Non-pigmented ciliary epithelial cell (primary cell): ENCODE measurements at regions not wholly inside any gene's neighbourhood (a gene's known extent, or its start where the extent isn't known, plus 50 kb on each side); places are given as distances from the start of the nearest gene placed in this dataset.
"Not testable (repeated sequence)": the region's sequence is repeated elsewhere in the genome, so short reads cannot be mapped to it uniquely, and the experiment has no call there.

ENCODE experiments used
- DNase-seq: peaks from one replicate; pipeline ENCODE4 v3.0.0-alpha.2; 2010; ENCODE audit warnings: low read depth

- DNase-seq = no peak
These were observed 113.9 kb upstream of the IMMP2L start for GRCh38 chr7:111676167-111676566.

GRCh38 chr7:111672901-111673300, 110.6 kb upstream of the IMMP2L start:
- DNase-seq = no peak

GRCh38 chr7:111671927-111672326, 109.6 kb upstream of the IMMP2L start:
- no peak for DNase-seq

- no peak for DNase-seq
These were observed 106.4 kb upstream of the IMMP2L start for GRCh38 chr7:111668711-111669110.

- DNase-seq = no peak
These were observed 105.2 kb upstream of the IMMP2L start for GRCh38 chr7:111667488-111667887.

- no peak for DNase-seq
These were observed 104.0 kb upstream of the IMMP2L start for GRCh38 chr7:111666260-111666659.

GRCh38 chr7:111663771-111664170, 101.5 kb upstream of the IMMP2L start:
- no peak for DNase-seq

- no peak for DNase-seq
These were observed 100.1 kb upstream of the IMMP2L start for GRCh38 chr7:111662386-111662785.

- no peak for DNase-seq
These were observed 98.2 kb upstream of the IMMP2L start for GRCh38 chr7:111660478-111660877.

- DNase-seq = no peak
These were observed 96.3 kb upstream of the IMMP2L start for GRCh38 chr7:111658546-111658945.

GRCh38 chr7:111657018-111657417, 94.7 kb upstream of the IMMP2L start:
- DNase-seq = no peak

- DNase-seq = no peak
These were observed 92.1 kb upstream of the IMMP2L start for GRCh38 chr7:111654343-111654742.

- no peak for DNase-seq
These were observed 91.6 kb upstream of the IMMP2L start for GRCh38 chr7:111653846-111654245.

- DNase-seq = no peak
These were observed 88.2 kb upstream of the IMMP2L start for GRCh38 chr7:111650456-111650999.

- no peak for DNase-seq
These were observed 85.6 kb upstream of the IMMP2L start for GRCh38 chr7:111647881-111648280.

- not testable (repeated sequence) for DNase-seq
These were observed 82.3 kb upstream of the IMMP2L start for GRCh38 chr7:111644595-111644994.

GRCh38 chr7:111642373-111642772, 80.1 kb upstream of the IMMP2L start:
- DNase-seq = no peak

GRCh38 chr7:111640416-111640815, 78.1 kb upstream of the IMMP2L start:
- DNase-seq = no peak

- DNase-seq = peak; percentile 8
These were observed 77.6 kb upstream of the IMMP2L start for GRCh38 chr7:111639934-111640333.

- no peak for DNase-seq
These were observed 75.8 kb upstream of the IMMP2L start for GRCh38 chr7:111638078-111638477.

- DNase-seq = no peak
These were observed 71.6 kb upstream of the IMMP2L start for GRCh38 chr7:111633878-111634277.

GRCh38 chr7:111630862-111631261, 68.6 kb upstream of the IMMP2L start:
- DNase-seq = no peak

GRCh38 chr7:111622084-111622483, 59.8 kb upstream of the IMMP2L start:
- no peak for DNase-seq
